ENCODE measurements at regions not wholly inside any gene's neighbourhood (a gene's known extent, or its start where the extent isn't known, plus 50 kb on each side); places are given as distances from the start of the nearest gene placed in this dataset.

- WGBS (ENCODE audit: low lambda C conversion rate), result 0% methylated on average over 2 of the region's 2 CpGs
- Histone ChIP-seq H4K20me1 (ENCODE audit: insufficient read depth) (no peaks in the 10 kb centered on the region), H3K4me2 (no peak overlapping the region), H3K9ac (no peak overlapping the region), H3K27ac (ENCODE audit: low read depth in 2 of 2, low read length in 1 of 2) (no peak overlapping the region), H3K9me3 (no peaks in the 10 kb centered on the region), H3K27me3 (ENCODE audit: insufficient read depth) (no peaks in the 10 kb centered on the region; the same call in 1 of the 2 replicates), H3K4me1 (ENCODE audit: control insufficient read depth in 1 of 2, insufficient read depth in 2 of 2, low read depth in 1 of 2, low read length in 1 of 2) (peaks cover 0 to 20% of the 10 kb centered on the region in 2 experiments; a peak in 2 of 4 replicates), H3K36me3 (replicated peaks in 1 of 2; ENCODE audit: control insufficient read depth in 1 of 2, insufficient read depth in 2 of 2, low read length in 1 of 2) (no peaks in the 10 kb centered on the region), H3K79me2 (ENCODE audit: insufficient read depth) (no peaks in the 10 kb centered on the region), H3F3A (replicated peaks; ENCODE audit: insufficient read depth) (no peaks in the 10 kb centered on the region), H3K4me3 (ENCODE audit: low read depth in 2 of 2, low read length in 1 of 2) (no peak overlapping the region), H2AFZ (ENCODE audit: low read depth) (no peak overlapping the region), H3K9me2 (no peaks in the 10 kb centered on the region)
- ChIA-PET CTCF (no interaction called here), POLR2A (no interaction called here)
- TF ChIP-seq GATA2 (CRISPR knock-in tag; IDR thresholded peaks at IDR 0.05), result peak; percentile 33; the same call in 1 of the 2 replicates
- no peak for TF ChIP-seq POLR2AphosphoS5 (IDR thresholded peaks at IDR 0.05; ENCODE audit: low read depth, low read length)
- no peak for DNase-seq
Measured at GRCh38 chr3:146801492-146801891, 196.3 kb upstream of the PLSCR5 start.

- Histone ChIP-seq H3K4me1 (ENCODE audit: control insufficient read depth in 1 of 2, insufficient read depth in 2 of 2, low read depth in 1 of 2, low read length in 1 of 2) (peaks cover 0 to 20% of the 10 kb centered on the region in 2 experiments; a peak in 2 of 4 replicates), H3K36me3 (replicated peaks in 1 of 2; ENCODE audit: control insufficient read depth in 1 of 2, insufficient read depth in 2 of 2, low read length in 1 of 2) (no peaks in the 10 kb centered on the region), H3K79me2 (ENCODE audit: insufficient read depth) (no peaks in the 10 kb centered on the region), H2AFZ (ENCODE audit: low read depth) (no peak overlapping the region), H3K27ac (ENCODE audit: low read depth in 2 of 2, low read length in 1 of 2) (no peak overlapping the region), H4K20me1 (ENCODE audit: insufficient read depth) (no peaks in the 10 kb centered on the region), H3K4me2 (no peak overlapping the region), H3K9me2 (no peaks in the 10 kb centered on the region), H3K9ac (no peak overlapping the region), H3K9me3 (no peaks in the 10 kb centered on the region), H3K27me3 (ENCODE audit: insufficient read depth) (no peaks in the 10 kb centered on the region; the same call in 1 of the 2 replicates), H3K4me3 (ENCODE audit: low read depth in 2 of 2, low read length in 1 of 2) (no peak overlapping the region), H3F3A (replicated peaks; ENCODE audit: insufficient read depth) (no peaks in the 10 kb centered on the region)
- CTCF ChIA-PET, result interaction anchor here (0.7 kb wide), 1 partner anchor 561 kb away, joined by 3 read pairs; no protein-coding TSS in a partner anchor
- no peak for TF ChIP-seq MEF2A (IDR thresholded peaks at IDR 0.05; ENCODE audit: borderline replicate concordance, low read depth)
- no peak for TF ChIP-seq SIN3A (IDR thresholded peaks at IDR 0.05; ENCODE audit: borderline replicate concordance, low read depth, low read length)
- TF ChIP-seq GATA2 (CRISPR knock-in tag; IDR thresholded peaks at IDR 0.05), result no peak
- TF ChIP-seq RFX5 (IDR thresholded peaks at IDR 0.05; ENCODE audit: low read length), result no peak
- TF ChIP-seq TCF12 (IDR thresholded peaks at IDR 0.05), result no peak
- TF ChIP-seq EZH2phosphoT487 (IDR thresholded peaks at IDR 0.05; ENCODE audit: borderline replicate concordance, low read depth), result no peak
- TF ChIP-seq PBX3 (IDR thresholded peaks at IDR 0.05), result no peak
- TF ChIP-seq ELF1 (IDR thresholded peaks at IDR 0.05), result no peak
- TF ChIP-seq ZBTB33 (IDR thresholded peaks at IDR 0.05; ENCODE audit: borderline replicate concordance, low read depth), result no peak
- TF ChIP-seq RAD21 (IDR thresholded peaks at IDR 0.05; ENCODE audit: low read length), result no peak
- no peak for DNase-seq
- POLR2A ChIA-PET, result no interaction called here
- WGBS (ENCODE audit: low lambda C conversion rate), result 1% methylated on average over 2 of the region's 2 CpGs
Measured at GRCh38 chr3:146800484-146800883, 195.3 kb upstream of the PLSCR5 start.

Measured in SK-N-SH (cell line).